ENCODE measurements at regions not wholly inside any gene's neighbourhood (a gene's known extent, or its start where the extent isn't known, plus 50 kb on each side); places are given as distances from the start of the nearest gene placed in this dataset.
"Not testable (repeated sequence)": the region's sequence is repeated elsewhere in the genome, so short reads cannot be mapped to it uniquely, and the experiment has no call there.

- H3K4me1 Mint-ChIP-seq; H3K56ac ChIP-seq (ENCODE audit: insufficient read length, low read depth, low read length); H3K14ac ChIP-seq (ENCODE audit: insufficient read depth, low read length); H3K9me3 Mint-ChIP-seq; H2AK5ac ChIP-seq (ENCODE audit: insufficient read length, low read length); H4K5ac ChIP-seq (ENCODE audit: insufficient read length, low read depth, low read length); H3K4me2 ChIP-seq (ENCODE audit: insufficient read depth, insufficient read length, low read length); H3K79me2 ChIP-seq (ENCODE audit: insufficient read depth, low read length); H3K27me3 Mint-ChIP-seq (ENCODE audit: low read depth); H3K27ac ChIP-seq (ENCODE audit: insufficient read length, low read depth, low read length); H3K18ac ChIP-seq (ENCODE audit: insufficient read length, low read depth, low read length); H3K23ac ChIP-seq (ENCODE audit: insufficient read length, low read depth, low read length); H3K79me1 ChIP-seq (ENCODE audit: insufficient read depth, low read depth, low read length, poor library complexity, severe bottlenecking); H3K36me3 Mint-ChIP-seq (ENCODE audit: insufficient read depth in 1 of 3, low read depth in 3 of 3); H4K8ac ChIP-seq (replicated peaks; ENCODE audit: insufficient read length, low read depth, low read length); H4K20me1 ChIP-seq (ENCODE audit: control insufficient read depth, insufficient read depth, insufficient read length); H2BK20ac ChIP-seq (ENCODE audit: low read depth, low read length, poor library complexity, severe bottlenecking); H4K91ac ChIP-seq (ENCODE audit: insufficient read length, low read depth, low read length); H3K9me3 ChIP-seq (ENCODE audit: control insufficient read depth, low read depth, low read length); H2BK5ac ChIP-seq (ENCODE audit: insufficient read length, low read length); H3K27ac Mint-ChIP-seq; H2AFZ ChIP-seq (ENCODE audit: low read length); H3K27me3 ChIP-seq (ENCODE audit: insufficient read depth, low read length); H3T11ph ChIP-seq (ENCODE audit: low read length); H3K4me3 Mint-ChIP-seq; H3K23me2 ChIP-seq (ENCODE audit: insufficient read length, low read depth, low read length, poor library complexity, severe bottlenecking); H2BK15ac ChIP-seq (ENCODE audit: low read depth, low read length); H2BK12ac ChIP-seq (ENCODE audit: insufficient read length, low read depth, low read length); H2BK120ac ChIP-seq (ENCODE audit: low read depth, low read length, poor library complexity, severe bottlenecking); H3K4me1 ChIP-seq (ENCODE audit: insufficient read depth, low read length); H3K9ac ChIP-seq (ENCODE audit: extremely low read depth, insufficient read length, low read length); H3K4ac ChIP-seq (ENCODE audit: low read depth, low read length): not testable (repeated sequence)
- peak; percentile 69 for TF ChIP-seq CTCF (conservative IDR thresholded peaks at IDR 0.05)
- no CpG with 5 or more reads among the region's 10 CpGs for WGBS (ENCODE audit: extremely low coverage, insufficient read length, low lambda C conversion rate)
- peak; percentile 34 for DNase-seq
Observed at GRCh38 chr9:104394901-104395300, 109.2 kb upstream of the OR13F1 start.

All from H9 (cell line).